ENCODE measurements at regions not wholly inside any gene's neighbourhood (a gene's known extent, or its start where the extent isn't known, plus 50 kb on each side); places are given as distances from the start of the nearest gene placed in this dataset.

DNA sequence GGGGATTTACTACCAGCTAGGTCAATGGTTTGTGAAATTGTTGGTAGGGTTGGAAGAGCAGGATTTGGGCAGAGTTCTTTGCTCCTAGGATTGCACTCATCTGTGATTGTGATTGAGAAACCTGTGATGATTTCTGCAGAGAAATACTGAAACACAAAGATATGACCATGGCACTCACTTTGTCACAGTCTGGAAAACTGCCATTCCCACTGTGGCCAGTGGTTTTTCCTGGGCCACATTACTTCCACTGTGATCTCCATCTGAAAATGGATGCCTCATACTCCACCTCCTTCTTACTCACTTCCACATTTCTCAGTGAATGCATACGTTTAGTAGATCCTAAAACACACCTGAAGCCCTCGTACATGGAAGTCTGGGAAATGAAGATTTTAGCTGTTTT lies 593.2 kb downstream of the LMO7 start:
- TF ChIP-seq, protein P1, sequence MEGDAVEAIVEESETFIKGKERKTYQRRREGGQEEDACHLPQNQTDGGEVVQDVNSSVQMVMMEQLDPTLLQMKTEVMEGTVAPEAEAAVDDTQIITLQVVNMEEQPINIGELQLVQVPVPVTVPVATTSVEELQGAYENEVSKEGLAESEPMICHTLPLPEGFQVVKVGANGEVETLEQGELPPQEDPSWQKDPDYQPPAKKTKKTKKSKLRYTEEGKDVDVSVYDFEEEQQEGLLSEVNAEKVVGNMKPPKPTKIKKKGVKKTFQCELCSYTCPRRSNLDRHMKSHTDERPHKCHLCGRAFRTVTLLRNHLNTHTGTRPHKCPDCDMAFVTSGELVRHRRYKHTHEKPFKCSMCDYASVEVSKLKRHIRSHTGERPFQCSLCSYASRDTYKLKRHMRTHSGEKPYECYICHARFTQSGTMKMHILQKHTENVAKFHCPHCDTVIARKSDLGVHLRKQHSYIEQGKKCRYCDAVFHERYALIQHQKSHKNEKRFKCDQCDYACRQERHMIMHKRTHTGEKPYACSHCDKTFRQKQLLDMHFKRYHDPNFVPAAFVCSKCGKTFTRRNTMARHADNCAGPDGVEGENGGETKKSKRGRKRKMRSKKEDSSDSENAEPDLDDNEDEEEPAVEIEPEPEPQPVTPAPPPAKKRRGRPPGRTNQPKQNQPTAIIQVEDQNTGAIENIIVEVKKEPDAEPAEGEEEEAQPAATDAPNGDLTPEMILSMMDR (IDR thresholded peaks at IDR 0.05) = no peak
- no peak for TF ChIP-seq POLR2AphosphoS5 (IDR thresholded peaks at IDR 0.05)
- TF ChIP-seq POLR2A (IDR thresholded peaks at IDR 0.05; ENCODE audit: low read depth) = no peak
- no peak for TF ChIP-seq EP300 (IDR thresholded peaks at IDR 0.05)
